HG02852 (cell line): ENCODE measurements at regions not wholly inside any gene's neighbourhood (a gene's known extent, or its start where the extent isn't known, plus 50 kb on each side); places are given as distances from the start of the nearest gene placed in this dataset.
"Not testable (repeated sequence)": the region's sequence is repeated elsewhere in the genome, so short reads cannot be mapped to it uniquely, and the experiment has no call there.

Experiments
- ATAC-seq: cut with Tn5 transposase; IDR thresholded peaks from one replicate; pipeline ENCODE4 v1.9.1; 2021; ENCODE audit warnings: mild to moderate bottlenecking, moderate library complexity; ENCODE audit not compliant: unreplicated experiment

- not testable (repeated sequence) for ATAC-seq
Observed at GRCh38 chr13:44314160-44314559, 59.5 kb upstream of the SERP2 start.

- no peak for ATAC-seq
Observed at GRCh38 chr13:44317752-44318151, 55.9 kb upstream of the SERP2 start.

GRCh38 chr13:44318161-44318560 lies 55.5 kb upstream of the SERP2 start:
- no peak for ATAC-seq

- no peak for ATAC-seq
Observed at GRCh38 chr13:44320611-44321010, 53.0 kb upstream of the SERP2 start.

GRCh38 chr13:44321961-44322360 lies 51.7 kb upstream of the SERP2 start:
- no peak for ATAC-seq

GRCh38 chr13:44322928-44323327 lies 50.7 kb upstream of the SERP2 start:
- ATAC-seq: no peak

- ATAC-seq: no peak
Observed at GRCh38 chr13:44323754-44324153, 49.9 kb upstream of the SERP2 start.
